GM20431 (cell line): ENCODE measurements at regions not wholly inside any gene's neighbourhood (a gene's known extent, or its start where the extent isn't known, plus 50 kb on each side); places are given as distances from the start of the nearest gene placed in this dataset.

Experiments used
- in situ Hi-C: fragments of 300-500 bp; cut with MseI, MboI; formaldehyde crosslinking; loops from one replicate; pipeline ENCODE4 v1.15.0; 2020; ENCODE audit warnings: low sequenced_read_pairs; ENCODE audit not compliant: unreplicated experiment

GRCh38 chr2:196538646-196539045 lies 100.9 kb upstream of the CCDC150 start:
- in situ Hi-C loops = no loop called here

- in situ Hi-C loops = no loop called here
These were observed 94.5 kb upstream of the CCDC150 start for GRCh38 chr2:196544906-196545433.

- in situ Hi-C loops = no loop called here
These were observed 93.2 kb upstream of the CCDC150 start for GRCh38 chr2:196546151-196546919.

GRCh38 chr2:196549052-196549451 lies 90.5 kb upstream of the CCDC150 start:
- in situ Hi-C loops = no loop called here

GRCh38 chr2:196551014-196551413 lies 88.5 kb upstream of the CCDC150 start:
- in situ Hi-C loops = no loop called here

GRCh38 chr2:196555161-196555560 lies 84.4 kb upstream of the CCDC150 start:
- in situ Hi-C loops = no loop called here

- in situ Hi-C loops = no loop called here
These were observed 83.8 kb upstream of the CCDC150 start for GRCh38 chr2:196555726-196556125.

GRCh38 chr2:196558497-196558896 lies 81.0 kb upstream of the CCDC150 start:
- in situ Hi-C loops = no loop called here

GRCh38 chr2:196563876-196564275 lies 75.6 kb upstream of the CCDC150 start:
- in situ Hi-C loops = no loop called here

GRCh38 chr2:196565106-196565765 lies 74.3 kb upstream of the CCDC150 start:
- in situ Hi-C loops = no loop called here

GRCh38 chr2:196565982-196566381 lies 73.5 kb upstream of the CCDC150 start:
- in situ Hi-C loops = no loop called here

- in situ Hi-C loops = no loop called here
These were observed 72.4 kb upstream of the CCDC150 start for GRCh38 chr2:196566961-196567666.

- in situ Hi-C loops = no loop called here
These were observed 71.0 kb upstream of the CCDC150 start for GRCh38 chr2:196568506-196568905.

GRCh38 chr2:196584903-196585302 lies 54.6 kb upstream of the CCDC150 start:
- in situ Hi-C loops = no loop called here

- in situ Hi-C loops = no loop called here
These were observed 53.0 kb upstream of the CCDC150 start for GRCh38 chr2:196586511-196586991.

- in situ Hi-C loops = no loop called here
These were observed 52.5 kb upstream of the CCDC150 start for GRCh38 chr2:196587056-196587455.

GRCh38 chr2:196587739-196588138 lies 51.8 kb upstream of the CCDC150 start:
- in situ Hi-C loops = no loop called here

GRCh38 chr2:196589419-196589818 lies 50.1 kb upstream of the CCDC150 start:
- in situ Hi-C loops = no loop called here
